Hepatocyte (in vitro differentiated cells): ENCODE measurements at regions not wholly inside any gene's neighbourhood (a gene's known extent, or its start where the extent isn't known, plus 50 kb on each side); places are given as distances from the start of the nearest gene placed in this dataset.

Source experiments
- CTCF ChIP-seq: fragments of 200-600 bp; sonication (generic); IDR thresholded peaks from 2 replicates; pipeline ENCODE4 v1.5.1; 2016; ENCODE audit warnings: antibody characterized with exemption, mild to moderate bottlenecking; ENCODE audit not compliant: poor library complexity
- EZH2 ChIP-seq: fragments of 200-600 bp; sonication (generic); IDR thresholded peaks from 2 replicates; pipeline ENCODE4 v1.6.1; 2016; ENCODE audit warnings: antibody characterized with exemption, mild to moderate bottlenecking, borderline replicate concordance
- EZH2phosphoT487 ChIP-seq: fragments of 200-600 bp; sonication (generic); IDR thresholded peaks from one replicate; pipeline ENCODE4 v1.6.1; 2018; ENCODE audit warnings: antibody characterized with exemption, mild to moderate bottlenecking, low read depth, moderate library complexity; ENCODE audit not compliant: unreplicated experiment, severe bottlenecking

- TF ChIP-seq CTCF (no peak), EZH2 (no peak), EZH2phosphoT487 (no peak)
Observed at GRCh38 chr4:66805582-66805981, 739.7 kb downstream of the CENPC start.
